HUES48 (cell line): ENCODE measurements at regions not wholly inside any gene's neighbourhood (a gene's known extent, or its start where the extent isn't known, plus 50 kb on each side); places are given as distances from the start of the nearest gene placed in this dataset.

ENCODE experiments used
- H3K27ac ChIP-seq: one replicate; pipeline ENCODE4 v1.7.0; 2013; ENCODE audit warnings: low read depth, low read length, inconsistent platforms
- H3K27me3 ChIP-seq: 2 replicates; pipeline ENCODE4 v1.6.1; 2013; ENCODE audit warnings: mild to moderate bottlenecking, low read length; ENCODE audit not compliant: control insufficient read depth, insufficient read depth
- H3K36me3 ChIP-seq: 2 replicates; pipeline ENCODE4 v1.6.1; 2013; ENCODE audit warnings: low read length; ENCODE audit not compliant: control insufficient read depth, insufficient read depth
- H3K4me1 ChIP-seq: 2 replicates; pipeline ENCODE4 v1.6.1; 2013; ENCODE audit warnings: mild to moderate bottlenecking, low read length; ENCODE audit not compliant: control insufficient read depth, insufficient read depth
- H3K4me3 ChIP-seq: 2 replicates; pipeline ENCODE4 v1.5.1; 2013; ENCODE audit warnings: mild to moderate bottlenecking, low read depth, low read length
- H3K9ac ChIP-seq: 2 replicates; pipeline ENCODE4 v1.6.1; 2013; ENCODE audit warnings: mild to moderate bottlenecking, low read depth, low read length, moderate library complexity
- H3K9me3 ChIP-seq: 2 replicates; pipeline ENCODE4 v1.6.1; 2013; ENCODE audit warnings: low read length; ENCODE audit not compliant: control insufficient read depth, insufficient read depth

DNA sequence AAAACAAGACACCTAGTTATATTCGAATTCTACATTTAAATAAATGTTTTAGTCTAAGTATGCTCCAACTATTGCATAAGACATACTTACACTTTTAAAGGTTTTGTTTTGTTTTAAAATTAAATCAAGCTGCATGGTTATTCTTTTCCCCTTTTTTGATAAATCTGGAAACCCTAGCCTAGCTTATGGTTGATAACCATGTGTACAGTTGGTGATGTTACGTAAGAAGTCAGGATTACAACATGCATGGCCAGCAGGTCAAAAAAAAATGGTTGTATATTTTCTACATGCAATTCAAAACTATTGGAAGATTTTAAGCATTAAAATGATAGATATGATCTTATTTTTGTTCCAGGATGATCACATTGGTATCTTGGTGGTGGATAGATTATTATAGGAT is 1600.6 kb downstream of the PLA2G4A start:
- Histone ChIP-seq H3K27me3 (no peaks in the 10 kb centered on the region), H3K36me3 (no peaks in the 10 kb centered on the region)

DNA sequence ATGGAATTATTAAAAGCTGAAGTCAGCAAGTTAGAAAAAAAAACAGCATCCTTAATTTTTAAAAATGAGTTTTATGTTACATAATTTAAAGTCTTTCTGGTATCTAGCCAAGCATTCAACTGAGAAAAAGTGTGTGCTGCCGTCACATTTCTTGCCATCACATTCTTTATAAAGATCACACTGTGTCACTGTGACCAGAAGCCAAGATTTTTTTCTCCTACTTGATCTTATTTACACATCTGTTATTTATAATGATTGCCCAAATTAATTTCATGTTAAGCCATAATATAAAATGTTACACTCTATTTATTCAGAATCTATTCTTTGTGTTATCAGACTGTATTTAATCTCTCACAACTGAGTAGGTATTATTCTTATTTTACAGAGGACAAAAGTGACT is 1603.7 kb downstream of the PLA2G4A start:
- H3K9me3 ChIP-seq = no peaks in the 10 kb centered on the region
- no peak overlapping the region for H3K27ac ChIP-seq
- no peaks in the 10 kb centered on the region for H3K4me1 ChIP-seq
- no peak overlapping the region for H3K4me3 ChIP-seq
- H3K9ac ChIP-seq = no peak overlapping the region
- H3K36me3 ChIP-seq = no peaks in the 10 kb centered on the region
- H3K27me3 ChIP-seq = no peaks in the 10 kb centered on the region

More for the DNA sequence above, 1600.6 kb downstream of the PLA2G4A start:
- H3K27ac ChIP-seq = no peak overlapping the region
- no peaks in the 10 kb centered on the region for H3K9me3 ChIP-seq
- H3K4me1 ChIP-seq = no peaks in the 10 kb centered on the region
- no peak overlapping the region for H3K4me3 ChIP-seq
- H3K9ac ChIP-seq = no peak overlapping the region

DNA sequence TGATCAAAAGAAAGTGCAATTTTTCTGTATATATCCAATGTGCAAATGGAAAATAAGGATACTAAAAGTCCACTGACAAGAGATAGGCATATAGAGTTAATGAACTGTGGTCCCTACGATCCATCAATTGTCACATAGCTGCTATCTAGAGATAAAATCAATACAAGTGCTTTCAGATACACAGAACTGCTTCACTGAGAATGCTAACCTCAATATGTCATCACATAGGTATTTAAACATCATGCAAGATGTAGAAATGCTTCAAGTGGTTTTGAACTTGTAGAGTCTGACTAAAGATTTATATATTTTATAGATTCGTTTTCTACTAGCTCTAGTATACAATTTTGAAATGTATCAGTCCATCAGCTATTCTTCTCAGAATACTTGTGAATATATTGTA is 1604.7 kb downstream of the PLA2G4A start:
- Histone ChIP-seq H3K27ac (no peak overlapping the region), H3K4me3 (no peak overlapping the region), H3K36me3 (no peaks in the 10 kb centered on the region), H3K4me1 (no peaks in the 10 kb centered on the region), H3K9me3 (no peaks in the 10 kb centered on the region), H3K9ac (no peak overlapping the region), H3K27me3 (no peaks in the 10 kb centered on the region)

DNA sequence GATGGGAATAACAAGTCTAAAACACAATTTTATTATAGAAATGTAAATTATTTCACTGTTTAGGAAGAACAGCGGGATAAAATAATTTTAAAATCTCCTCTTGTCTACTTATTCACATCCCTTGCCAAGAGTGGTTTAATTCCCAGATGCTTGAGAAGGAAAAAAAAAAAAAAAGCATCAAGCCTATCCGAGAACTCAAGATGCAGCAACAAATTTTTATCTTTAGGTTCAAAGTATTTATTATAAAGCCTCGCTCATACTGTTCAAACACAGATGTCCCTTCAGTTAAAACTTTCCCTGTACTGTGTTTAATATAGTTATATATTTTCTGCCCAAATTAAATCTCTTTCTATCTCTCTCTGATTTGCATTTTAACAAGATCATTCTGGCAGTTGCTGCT is 1615.8 kb downstream of the PLA2G4A start:
- no peak overlapping the region for H3K27ac ChIP-seq
- H3K36me3 ChIP-seq = no peaks in the 10 kb centered on the region
- H3K4me1 ChIP-seq = no peaks in the 10 kb centered on the region
- H3K9ac ChIP-seq = no peak overlapping the region
- no peaks in the 10 kb centered on the region for H3K9me3 ChIP-seq
- H3K27me3 ChIP-seq = no peaks in the 10 kb centered on the region
- no peak overlapping the region for H3K4me3 ChIP-seq

DNA sequence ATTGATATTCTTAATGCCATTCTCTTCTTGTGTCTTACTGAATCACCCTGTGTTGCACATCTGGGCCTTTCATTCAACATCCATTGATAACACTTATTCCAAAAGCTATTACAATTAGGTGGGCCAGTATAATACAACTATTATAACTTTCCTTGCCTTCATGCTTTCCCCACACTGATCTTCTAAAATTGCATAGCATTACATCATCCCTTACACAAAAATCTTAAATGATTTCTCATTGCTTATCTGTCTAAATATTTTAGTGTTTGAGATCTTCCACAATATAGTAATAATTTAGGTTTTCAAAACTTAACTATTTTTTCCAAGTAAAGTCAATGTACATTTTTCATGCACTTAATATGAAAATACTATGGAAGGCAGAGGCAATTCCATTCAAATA is 1634.1 kb downstream of the PLA2G4A start:
- H3K27me3 ChIP-seq = no peaks in the 10 kb centered on the region
- no peak overlapping the region for H3K27ac ChIP-seq
- no peaks in the 10 kb centered on the region for H3K9me3 ChIP-seq
- H3K36me3 ChIP-seq = no peaks in the 10 kb centered on the region
- no peaks in the 10 kb centered on the region for H3K4me1 ChIP-seq
- H3K4me3 ChIP-seq = no peak overlapping the region
- H3K9ac ChIP-seq = no peak overlapping the region

DNA sequence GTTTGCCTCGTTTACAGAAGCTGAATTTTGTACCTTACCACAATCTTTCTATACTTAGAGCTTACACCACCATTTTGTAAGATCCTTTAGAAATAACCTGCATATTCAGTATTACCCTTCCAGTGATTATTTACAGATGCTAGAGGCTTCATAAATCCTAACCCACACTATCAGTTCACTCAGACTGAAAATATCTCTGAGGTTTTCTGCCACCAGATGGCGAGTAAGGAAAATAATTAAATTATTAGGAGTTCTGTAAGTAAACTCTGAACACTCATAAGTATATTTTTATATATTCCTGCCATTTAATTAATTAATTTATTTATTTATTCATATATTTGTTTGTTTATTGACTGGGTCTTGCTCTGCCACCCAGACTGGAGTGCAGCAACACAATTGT is 1635.2 kb downstream of the PLA2G4A start:
- H3K27me3 ChIP-seq = no peaks in the 10 kb centered on the region

DNA sequence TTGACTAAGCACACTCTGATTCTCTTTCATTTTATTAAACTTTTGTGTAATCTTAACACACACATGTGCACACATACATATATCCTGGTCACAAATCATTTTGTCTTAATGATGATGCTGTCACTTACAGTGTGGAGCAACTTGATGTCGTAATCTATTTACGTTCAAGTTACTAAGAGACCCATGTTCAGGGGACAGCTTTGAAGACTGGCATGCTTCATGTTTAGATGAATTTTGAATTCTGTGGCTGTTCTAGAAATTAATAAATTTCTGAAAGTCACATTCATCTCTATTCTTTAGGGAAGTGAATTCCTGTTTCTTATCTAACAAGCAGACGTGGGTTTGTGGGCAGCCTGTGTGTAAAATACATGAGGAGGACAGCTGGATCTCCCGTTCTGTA is 1637.8 kb downstream of the PLA2G4A start:
- Histone ChIP-seq H3K27ac (no peak overlapping the region), H3K36me3 (no peaks in the 10 kb centered on the region), H3K9ac (no peak overlapping the region), H3K4me1 (no peaks in the 10 kb centered on the region), H3K27me3 (no peaks in the 10 kb centered on the region), H3K9me3 (no peaks in the 10 kb centered on the region), H3K4me3 (no peak overlapping the region)

More for the DNA sequence above, 1635.2 kb downstream of the PLA2G4A start:
- Histone ChIP-seq H3K9ac (no peak overlapping the region), H3K4me1 (no peaks in the 10 kb centered on the region), H3K27ac (no peak overlapping the region), H3K36me3 (no peaks in the 10 kb centered on the region), H3K4me3 (no peak overlapping the region), H3K9me3 (no peaks in the 10 kb centered on the region)

DNA sequence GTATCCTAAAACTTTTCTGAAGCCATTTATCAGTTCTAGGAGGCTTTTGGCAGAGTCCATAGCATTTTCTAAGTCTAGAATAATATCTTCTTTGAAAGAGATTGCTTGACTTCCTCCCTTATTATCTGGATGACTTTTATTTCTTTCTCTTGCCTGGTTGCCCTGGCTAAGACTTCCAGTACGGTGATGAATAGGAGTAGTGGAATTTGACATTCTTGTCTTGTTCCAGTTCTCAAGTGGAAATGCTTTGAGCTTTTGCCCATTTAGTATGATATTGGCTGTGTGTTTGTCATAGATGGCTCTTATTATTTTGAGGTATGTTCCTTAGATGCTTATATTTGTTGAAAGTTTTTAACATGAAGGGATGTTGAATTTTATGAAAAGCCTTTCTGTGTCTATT is 1647.9 kb downstream of the PLA2G4A start:
- no peak overlapping the region for H3K27ac ChIP-seq
- H3K4me3 ChIP-seq = no peak overlapping the region

DNA sequence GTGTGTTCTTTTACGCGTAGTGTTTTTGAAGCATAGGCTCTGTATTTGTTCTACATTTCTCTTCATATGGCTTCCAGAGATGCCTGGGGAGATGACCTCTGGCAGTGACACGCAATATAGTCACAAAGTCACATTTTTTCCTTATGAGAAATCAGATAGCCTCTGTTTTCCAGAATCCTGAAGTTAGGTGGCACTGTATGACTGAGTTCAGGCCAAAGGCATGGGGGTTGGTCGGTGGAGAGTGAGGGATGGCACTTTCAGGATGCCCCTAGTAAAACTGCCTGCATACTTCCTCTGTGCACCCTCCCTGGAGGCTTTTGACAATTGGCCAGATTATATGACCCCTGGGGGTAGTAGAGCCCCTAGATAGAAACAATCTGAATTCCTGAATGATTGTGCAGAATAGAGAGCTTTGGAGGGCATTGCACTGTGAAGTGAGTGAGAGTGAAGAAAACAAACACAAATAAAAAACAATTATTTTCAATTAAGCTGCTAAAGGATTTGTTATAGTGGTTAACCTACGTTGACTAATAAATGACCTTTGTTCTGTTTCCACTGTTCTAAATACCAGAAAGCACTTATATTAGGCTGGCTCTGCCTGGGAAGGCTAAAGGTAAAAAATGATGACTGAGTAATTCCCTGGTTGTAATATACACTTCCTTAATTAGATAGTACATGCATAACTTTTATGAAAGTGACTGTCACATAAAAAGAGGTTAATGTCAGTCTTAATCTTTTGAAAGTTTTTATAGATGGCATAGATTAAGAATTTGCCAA is 1660.8 kb downstream of the PLA2G4A start:
- no peaks in the 10 kb centered on the region for H3K4me1 ChIP-seq
- no peaks in the 10 kb centered on the region for H3K9me3 ChIP-seq
- H3K27ac ChIP-seq = no peak overlapping the region
- H3K9ac ChIP-seq = no peak overlapping the region
- no peaks in the 10 kb centered on the region for H3K27me3 ChIP-seq
- H3K36me3 ChIP-seq = no peaks in the 10 kb centered on the region
- no peak overlapping the region for H3K4me3 ChIP-seq

More for the DNA sequence above, 1647.9 kb downstream of the PLA2G4A start:
- H3K36me3 ChIP-seq = no peaks in the 10 kb centered on the region
- no peak overlapping the region for H3K9ac ChIP-seq
- H3K4me1 ChIP-seq = no peaks in the 10 kb centered on the region
- no peaks in the 10 kb centered on the region for H3K9me3 ChIP-seq
- no peaks in the 10 kb centered on the region for H3K27me3 ChIP-seq

DNA sequence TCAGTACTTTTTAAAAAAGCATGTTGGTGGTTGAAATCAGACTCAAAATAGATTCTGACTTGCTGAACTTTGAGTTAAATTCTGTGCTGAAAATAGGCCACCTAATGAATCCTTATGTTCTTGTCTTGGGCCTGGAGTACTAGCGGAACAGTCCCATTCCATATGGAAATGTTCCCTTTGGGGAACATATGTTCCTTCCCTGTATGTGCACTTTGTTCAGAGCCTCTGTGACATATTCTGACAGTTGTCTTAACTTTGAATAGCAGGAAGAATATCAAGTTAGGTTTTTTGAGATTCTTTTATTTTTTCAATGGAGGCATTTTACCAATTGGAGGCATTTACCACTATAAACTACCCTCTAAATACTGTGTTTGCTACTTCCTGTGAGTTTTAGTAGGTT is 1667.8 kb downstream of the PLA2G4A start:
- no peak overlapping the region for H3K4me3 ChIP-seq
- no peak overlapping the region for H3K27ac ChIP-seq
- no peaks in the 10 kb centered on the region for H3K36me3 ChIP-seq

DNA sequence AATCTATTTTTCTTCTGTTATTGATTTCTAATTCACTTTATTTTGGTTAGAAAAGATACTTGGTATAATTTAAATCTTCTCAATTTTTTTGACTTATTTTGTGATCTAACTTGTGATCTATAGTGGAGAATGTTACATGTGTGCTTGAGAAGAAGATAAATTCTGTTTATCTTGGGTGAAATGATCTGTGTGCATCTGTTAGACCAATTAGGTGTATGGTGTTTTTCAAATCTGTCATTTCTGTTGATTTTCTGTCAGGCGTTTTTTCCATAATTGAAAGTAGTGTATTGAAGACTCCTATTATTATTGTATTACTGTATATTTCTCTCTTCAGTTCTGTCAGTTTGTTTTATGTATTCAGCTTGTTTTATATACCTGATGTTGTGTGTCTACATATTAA is 1668.3 kb downstream of the PLA2G4A start:
- no peak overlapping the region for H3K9ac ChIP-seq
- H3K9me3 ChIP-seq = no peaks in the 10 kb centered on the region; the same call in 1 of the 2 replicates
- H3K27me3 ChIP-seq = no peaks in the 10 kb centered on the region
- no peak overlapping the region for H3K27ac ChIP-seq
- H3K4me1 ChIP-seq = no peaks in the 10 kb centered on the region
- H3K4me3 ChIP-seq = no peak overlapping the region
- H3K36me3 ChIP-seq = no peaks in the 10 kb centered on the region

More for the DNA sequence above, 1667.8 kb downstream of the PLA2G4A start:
- H3K4me1 ChIP-seq = no peaks in the 10 kb centered on the region
- no peaks in the 10 kb centered on the region; the same call in 1 of the 2 replicates for H3K9me3 ChIP-seq
- no peak overlapping the region for H3K9ac ChIP-seq
- no peaks in the 10 kb centered on the region for H3K27me3 ChIP-seq
